Stimulated activated effector memory CD8-positive, alpha-beta T cell treated with anti-CD3 and anti-CD28 coated beads, Interleukin-12 subunit alpha, Interleukin-12 subunit beta, amount 100 ng/mL, for 72 hours (primary cell): ENCODE measurements at regions not wholly inside any gene's neighbourhood (a gene's known extent, or its start where the extent isn't known, plus 50 kb on each side); places are given as distances from the start of the nearest gene placed in this dataset.
"Not testable (repeated sequence)": the region's sequence is repeated elsewhere in the genome, so short reads cannot be mapped to it uniquely, and the experiment has no call there.

Source experiments
- ATAC-seq: fragments of 150-1000 bp; cut with Tn5 transposase; 2 replicates; pipeline ENCODE4 v1.10.0; 2021
- DNase-seq, 2 donors: peaks; one replicate each; pipeline ENCODE4 v3.0.0; 2021 to 2022; ENCODE audit warnings: low spot score in 2 of 2
- H3K27ac Mint-ChIP-seq: one replicate; pipeline ENCODE4 v1.8.0; 2022; ENCODE audit warnings: mild to moderate bottlenecking, mixed read lengths
- H3K36me3 Mint-ChIP-seq: one replicate; pipeline ENCODE4 v1.8.0; 2022; ENCODE audit warnings: mild to moderate bottlenecking, mixed read lengths
- H3K4me1 Mint-ChIP-seq: one replicate; pipeline ENCODE4 v1.8.0; 2022; ENCODE audit warnings: mixed read lengths
- H3K4me3 Mint-ChIP-seq: one replicate; pipeline ENCODE4 v1.8.0; 2022; ENCODE audit warnings: mild to moderate bottlenecking, mixed read lengths
- H3K9me3 Mint-ChIP-seq: one replicate; pipeline ENCODE4 v1.8.0; 2022; ENCODE audit warnings: mixed read lengths

- H3K36me3 Mint-ChIP-seq, result no peaks in the 10 kb centered on the region
- ATAC-seq, result no peak
- no peak for DNase-seq
- H3K4me1 Mint-ChIP-seq, result no peaks in the 10 kb centered on the region
- H3K4me3 Mint-ChIP-seq, result no peak overlapping the region
- H3K9me3 Mint-ChIP-seq, result no peaks in the 10 kb centered on the region
- H3K27ac Mint-ChIP-seq, result no peak overlapping the region
Measured at GRCh38 chr10:4170633-4171314, 385.8 kb upstream of the KLF6 start.

- DNase-seq, result peak in 1 of 2 donors; percentile 25
- Mint-ChIP-seq H3K4me1 (no peaks in the 10 kb centered on the region), H3K36me3 (no peaks in the 10 kb centered on the region), H3K27ac (no peak overlapping the region), H3K9me3 (no peaks in the 10 kb centered on the region), H3K4me3 (no peak overlapping the region)
- no peak for ATAC-seq
Measured at GRCh38 chr10:4170181-4170580, 385.2 kb upstream of the KLF6 start.

- no peaks in the 10 kb centered on the region for H3K9me3 Mint-ChIP-seq
- ATAC-seq (no peak), DNase-seq (no peak)
- H3K36me3 Mint-ChIP-seq, result no peaks in the 10 kb centered on the region
- no peaks in the 10 kb centered on the region for H3K4me1 Mint-ChIP-seq
- no peak overlapping the region for H3K27ac Mint-ChIP-seq
- H3K4me3 Mint-ChIP-seq, result no peak overlapping the region
Measured at GRCh38 chr10:4169448-4169847, 384.4 kb upstream of the KLF6 start.

GRCh38 chr10:4167216-4167615, 382.2 kb upstream of the KLF6 start:
- Mint-ChIP-seq H3K4me1 (no peaks in the 10 kb centered on the region), H3K36me3 (no peaks in the 10 kb centered on the region), H3K9me3 (no peaks in the 10 kb centered on the region), H3K4me3 (no peak overlapping the region), H3K27ac (no peak overlapping the region)
- no peak for DNase-seq
- no peak for ATAC-seq

- Mint-ChIP-seq H3K27ac (no peak overlapping the region), H3K9me3 (no peaks in the 10 kb centered on the region), H3K4me3 (no peak overlapping the region), H3K36me3 (no peaks in the 10 kb centered on the region), H3K4me1 (peaks cover 10% of the 10 kb centered on the region)
- ATAC-seq, result no peak
- no peak for DNase-seq
Measured at GRCh38 chr10:4162571-4163286, 377.7 kb upstream of the KLF6 start.

GRCh38 chr10:4159173-4159572, 374.2 kb upstream of the KLF6 start:
- no peaks in the 10 kb centered on the region for H3K9me3 Mint-ChIP-seq
- peaks cover 14% of the 10 kb centered on the region for H3K4me1 Mint-ChIP-seq
- no peak overlapping the region for H3K4me3 Mint-ChIP-seq
- DNase-seq, result no peak
- H3K36me3 Mint-ChIP-seq, result no peaks in the 10 kb centered on the region
- no peak for ATAC-seq
- H3K27ac Mint-ChIP-seq, result no peak overlapping the region

- peaks cover 8% of the 10 kb centered on the region for H3K4me1 Mint-ChIP-seq
- ATAC-seq, result peak; percentile 48
- no peaks in the 10 kb centered on the region for H3K36me3 Mint-ChIP-seq
- no peak for DNase-seq
- no peaks in the 10 kb centered on the region for H3K9me3 Mint-ChIP-seq
- no peak overlapping the region for H3K27ac Mint-ChIP-seq
- H3K4me3 Mint-ChIP-seq, result no peak overlapping the region
Measured at GRCh38 chr10:4154191-4154715, 369.2 kb upstream of the KLF6 start.

GRCh38 chr10:4151466-4151865, 366.5 kb upstream of the KLF6 start:
- H3K27ac Mint-ChIP-seq, result no peak overlapping the region
- DNase-seq, result peak in 1 of 2 donors; percentile 37
- no peak for ATAC-seq

GRCh38 chr10:4150676-4151075, 365.7 kb upstream of the KLF6 start:
- DNase-seq, result peak in 1 of 2 donors; percentile 38
- no peak for ATAC-seq
- Mint-ChIP-seq H3K36me3 (no peaks in the 10 kb centered on the region), H3K27ac (no peak overlapping the region), H3K4me1 (peaks cover 8% of the 10 kb centered on the region), H3K4me3 (no peak overlapping the region), H3K9me3 (no peaks in the 10 kb centered on the region)

More at GRCh38 chr10:4151466-4151865, 366.5 kb upstream of the KLF6 start:
- Mint-ChIP-seq H3K36me3 (no peaks in the 10 kb centered on the region), H3K9me3 (no peaks in the 10 kb centered on the region), H3K4me3 (no peak overlapping the region), H3K4me1 (peaks cover 8% of the 10 kb centered on the region)

- not testable (repeated sequence) for H3K9me3 Mint-ChIP-seq, ATAC-seq, H3K36me3 Mint-ChIP-seq, H3K4me3 Mint-ChIP-seq, H3K27ac Mint-ChIP-seq, H3K4me1 Mint-ChIP-seq, DNase-seq
Measured at GRCh38 chr10:4149460-4149859, 364.5 kb upstream of the KLF6 start.

- ATAC-seq (no peak), DNase-seq (no peak)
- no peaks in the 10 kb centered on the region for H3K36me3 Mint-ChIP-seq
- H3K9me3 Mint-ChIP-seq, result no peaks in the 10 kb centered on the region
- H3K4me3 Mint-ChIP-seq, result no peak overlapping the region
- no peak overlapping the region for H3K27ac Mint-ChIP-seq
- H3K4me1 Mint-ChIP-seq, result no peaks in the 10 kb centered on the region
Measured at GRCh38 chr10:4147245-4147644, 362.2 kb upstream of the KLF6 start.

GRCh38 chr10:4144817-4145216, 359.8 kb upstream of the KLF6 start:
- Mint-ChIP-seq H3K4me3 (no peak overlapping the region), H3K9me3 (peaks cover 6% of the 10 kb centered on the region), H3K4me1 (no peaks in the 10 kb centered on the region), H3K27ac (no peak overlapping the region), H3K36me3 (no peaks in the 10 kb centered on the region)
- ATAC-seq, result no peak
- DNase-seq, result no peak

GRCh38 chr10:4141471-4141870, 356.5 kb upstream of the KLF6 start:
- Mint-ChIP-seq H3K4me3 (no peak overlapping the region), H3K36me3 (no peaks in the 10 kb centered on the region), H3K4me1 (peaks cover 3% of the 10 kb centered on the region), H3K9me3 (peaks cover 6% of the 10 kb centered on the region), H3K27ac (peak overlapping the region; percentile 38)
- ATAC-seq, result peak; percentile 26
- DNase-seq, result no peak

- Mint-ChIP-seq H3K27ac (no peak overlapping the region), H3K4me1 (peaks cover 26% of the 10 kb centered on the region), H3K36me3 (no peaks in the 10 kb centered on the region), H3K9me3 (peaks cover 10% of the 10 kb centered on the region), H3K4me3 (no peak overlapping the region)
- ATAC-seq (no peak), DNase-seq (no peak)
Measured at GRCh38 chr10:4138146-4138721, 353.2 kb upstream of the KLF6 start.

- Mint-ChIP-seq H3K9me3 (peaks cover 10% of the 10 kb centered on the region), H3K4me1 (peaks cover 26% of the 10 kb centered on the region), H3K27ac (no peak overlapping the region), H3K4me3 (no peak overlapping the region), H3K36me3 (no peaks in the 10 kb centered on the region)
- no peak for DNase-seq
- ATAC-seq, result no peak
Measured at GRCh38 chr10:4137299-4137698, 352.3 kb upstream of the KLF6 start.

GRCh38 chr10:4136121-4136520, 351.1 kb upstream of the KLF6 start:
- Mint-ChIP-seq H3K4me3 (no peak overlapping the region), H3K27ac (no peak overlapping the region), H3K9me3 (peaks cover 8% of the 10 kb centered on the region), H3K36me3 (no peaks in the 10 kb centered on the region), H3K4me1 (peaks cover 26% of the 10 kb centered on the region)
- DNase-seq (no peak), ATAC-seq (peak; percentile 55)
